Liver (tissue), 8 donors: ENCODE measurements at regions not wholly inside any gene's neighbourhood (a gene's known extent, or its start where the extent isn't known, plus 50 kb on each side); places are given as distances from the start of the nearest gene placed in this dataset.

ENCODE experiments used
- DNase-seq: peaks from one replicate; pipeline ENCODE4 v3.0.0-alpha.2; 2017; ENCODE audit warnings: low spot score
- H3K27ac ChIP-seq, 2 donors: one replicate each; pipeline ENCODE4 v1.7.0; 2013; ENCODE audit warnings: inconsistent platforms in 2 of 2, low read length in 2 of 2, control low read depth in 1 of 2, low read depth in 1 of 2, mild to moderate bottlenecking in 1 of 2
- H3K27me3 ChIP-seq, 4 donors: one replicate each; pipeline versions ENCODE4 v1.6.1 to v1.7.0; 2013; ENCODE audit warnings: low read length in 3 of 4, inconsistent platforms in 1 of 4, mild to moderate bottlenecking in 1 of 4, moderate library complexity in 1 of 4; ENCODE audit not compliant: control insufficient read depth in 4 of 4, insufficient read depth in 4 of 4
- H3K36me3 ChIP-seq, 4 donors: one replicate each; pipeline versions ENCODE4 v1.6.1 to v1.7.0; 2013; ENCODE audit warnings: low read length in 3 of 4, mild to moderate bottlenecking in 3 of 4, low read depth in 1 of 4, moderate library complexity in 1 of 4; ENCODE audit not compliant: control insufficient read depth in 4 of 4, insufficient read depth in 3 of 4
- H3K4me1 ChIP-seq, 4 donors: one replicate each; pipeline versions ENCODE4 v1.6.1 to v1.7.0; 2013; ENCODE audit warnings: low read length in 3 of 4, mild to moderate bottlenecking in 3 of 4, moderate library complexity in 1 of 4; ENCODE audit not compliant: control insufficient read depth in 4 of 4, insufficient read depth in 4 of 4
- H3K4me3 ChIP-seq, 3 donors: one replicate each; pipeline versions ENCODE4 v1.6.1 to v1.7.0; 2013; ENCODE audit warnings: low read length in 3 of 3, control low read depth in 1 of 3, low read depth in 1 of 3, mild to moderate bottlenecking in 1 of 3
- H3K9ac ChIP-seq, 2 donors: one replicate each; pipeline ENCODE4 v1.7.0; 2013; ENCODE audit warnings: low read length in 2 of 2, mild to moderate bottlenecking in 2 of 2, moderate library complexity in 2 of 2, control low read depth in 1 of 2, low read depth in 1 of 2
- H3K9me3 ChIP-seq, 4 donors: one replicate each; pipeline versions ENCODE4 v1.6.1 to v1.7.0; 2013; ENCODE audit warnings: low read length in 3 of 4; ENCODE audit not compliant: control insufficient read depth in 4 of 4
- ATF3 ChIP-seq: IDR thresholded peaks from 2 replicates; pipeline ENCODE4 v1.6.1; 2016; ENCODE audit warnings: antibody characterized with exemption
- CTCF ChIP-seq: fragments of 150-350 bp; IDR thresholded peaks from 2 replicates; pipeline ENCODE4 v1.5.1; 2017; ENCODE audit warnings: improper control_type of control experiment, low read depth, low read length; ENCODE audit not compliant: missing input control
- EGR1 ChIP-seq, 2 donors: IDR thresholded peaks; 2 replicates each; pipeline ENCODE4 v1.6.1; 2016 to 2018; ENCODE audit warnings: antibody characterized with exemption in 2 of 2, low read depth in 2 of 2
- FOXA1 ChIP-seq: IDR thresholded peaks from 2 replicates; pipeline ENCODE4 v1.6.1; 2016; ENCODE audit warnings: antibody characterized with exemption
- FOXA2 ChIP-seq: IDR thresholded peaks from 2 replicates; pipeline ENCODE4 v1.6.1; 2016; ENCODE audit warnings: antibody characterized with exemption
- HNF4A ChIP-seq, 2 donors: conservative IDR thresholded peaks; 2 replicates each; pipeline ENCODE4 v1.6.1; 2016; ENCODE audit warnings: antibody characterized with exemption in 2 of 2, mild to moderate bottlenecking in 2 of 2
- HNF4G ChIP-seq: IDR thresholded peaks from 2 replicates; pipeline ENCODE4 v1.6.1; 2016; ENCODE audit warnings: antibody characterized with exemption
- JUND ChIP-seq, 2 donors: IDR thresholded peaks; 2 replicates each; pipeline ENCODE4 v1.6.1; 2016; ENCODE audit warnings: antibody characterized with exemption in 2 of 2
- MAX ChIP-seq: IDR thresholded peaks from 2 replicates; pipeline ENCODE4 v1.6.1; 2016; ENCODE audit warnings: antibody characterized with exemption
- NR2F2 ChIP-seq: IDR thresholded peaks from 2 replicates; pipeline ENCODE4 v1.6.1; 2016; ENCODE audit warnings: antibody characterized with exemption
- RXRA ChIP-seq, 2 donors: IDR thresholded peaks; 2 replicates each; pipeline ENCODE4 v1.6.1; 2017 to 2018; ENCODE audit warnings: antibody characterized with exemption in 2 of 2, mild to moderate bottlenecking in 1 of 2
- SP1 ChIP-seq: IDR thresholded peaks from 2 replicates; pipeline ENCODE4 v1.6.1; 2018; ENCODE audit warnings: antibody characterized with exemption, mild to moderate bottlenecking
- TAF1 ChIP-seq: conservative IDR thresholded peaks from 2 replicates; pipeline ENCODE4 v1.6.1; 2016; ENCODE audit warnings: antibody characterized with exemption, mild to moderate bottlenecking
- YY1 ChIP-seq: IDR thresholded peaks from 2 replicates; pipeline ENCODE4 v1.6.1; 2016; ENCODE audit warnings: antibody characterized with exemption, mild to moderate bottlenecking
- WGBS: extraction: QIAGEN DNeasy Blood & Tissue Kit; methylation state at CpG from one replicate; pipeline ENCODE4 v1.1.7; 2013; 5-methylcytosine and 5-hydroxymethylcytosine counted together
- donor health status: healthy.
- donor health status: healthy.
- donor health status: healthy.
- donor health status: healthy.
- donor health status: healthy.

GRCh38 chr9:12253941-12254340, 439.2 kb upstream of the TYRP1 start:
- Histone ChIP-seq H3K27me3 (no peaks in the 10 kb centered on the region), H3K4me3 (no peak overlapping the region), H3K9ac (no peak overlapping the region), H3K9me3 (peaks cover 0 to 7% (median 3%) of the 10 kb centered on the region in 4 donors), H3K36me3 (no peaks in the 10 kb centered on the region), H3K27ac (no peak overlapping the region), H3K4me1 (no peaks in the 10 kb centered on the region)
- TF ChIP-seq RXRA (IDR thresholded peaks at IDR 0.05) (no peak), FOXA2 (no peak), JUND (IDR thresholded peaks at IDR 0.05) (no peak), HNF4A (conservative IDR thresholded peaks at IDR 0.05) (no peak), FOXA1 (no peak), SP1 (no peak), TAF1 (no peak), HNF4G (no peak), EGR1 (IDR thresholded peaks at IDR 0.05; ENCODE audit: low read depth in 2 of 2) (no peak)
- 26% methylated on average over 2 of the region's 2 CpGs for WGBS
- no peak for DNase-seq

- TF ChIP-seq HNF4A (conservative IDR thresholded peaks at IDR 0.05), result no peak
- TF ChIP-seq SP1, result no peak
- no peak for TF ChIP-seq RXRA (IDR thresholded peaks at IDR 0.05)
- no peak for TF ChIP-seq YY1
- TF ChIP-seq TAF1, result no peak
- no peak for TF ChIP-seq HNF4G
- TF ChIP-seq NR2F2, result no peak
- TF ChIP-seq ATF3, result no peak
- H3K36me3 ChIP-seq, result no peaks in the 10 kb centered on the region
- 48% methylated on average over 2 of the region's 2 CpGs for WGBS
- no peaks in the 10 kb centered on the region for H3K4me1 ChIP-seq
- H3K9me3 ChIP-seq, result no peaks in the 10 kb centered on the region
- H3K27ac ChIP-seq, result no peak overlapping the region
- no peak for DNase-seq
- no peaks in the 10 kb centered on the region for H3K27me3 ChIP-seq
- no peak overlapping the region for H3K4me3 ChIP-seq
- H3K9ac ChIP-seq, result no peak overlapping the region
These were observed 426.4 kb upstream of the TYRP1 start for GRCh38 chr9:12266758-12267157.

GRCh38 chr9:12271421-12271891, 421.7 kb upstream of the TYRP1 start:
- Histone ChIP-seq H3K9me3 (no peaks in the 10 kb centered on the region), H3K9ac (no peak overlapping the region), H3K27me3 (no peaks in the 10 kb centered on the region), H3K27ac (no peak overlapping the region), H3K4me1 (no peaks in the 10 kb centered on the region), H3K36me3 (no peaks in the 10 kb centered on the region), H3K4me3 (no peak overlapping the region)
- DNase-seq, result no peak
- 68% methylated on average over 3 of the region's 3 CpGs for WGBS
- TF ChIP-seq CTCF (no peak), ATF3 (no peak), RXRA (IDR thresholded peaks at IDR 0.05) (no peak), MAX (no peak), YY1 (no peak), TAF1 (no peak)
